Adrenal gland (tissue), 5 donors: ENCODE measurements at regions not wholly inside any gene's neighbourhood (a gene's known extent, or its start where the extent isn't known, plus 50 kb on each side); places are given as distances from the start of the nearest gene placed in this dataset.

Source experiments
- POLR2A ChIP-seq, 2 donors: fragments of 450-650 bp; IDR thresholded peaks; one replicate each; pipeline ENCODE4 v1.6.1; 2017; ENCODE audit warnings: antibody characterized with exemption in 2 of 2, mild to moderate bottlenecking in 2 of 2, moderate library complexity in 1 of 2
- TF ChIP-seq, protein P1 (sequence below), 6 experiments: fragments of 450-650 bp in 4 of 6; fragments of 200-600 bp in 2 of 6; sonication (generic) in 1 of 6; IDR thresholded peaks; 1 replicate in 5 of 6; 2 replicates in 1 of 6; pipeline versions ENCODE4 v1.5.1 to v1.8.0; 2016 to 2021; ENCODE audit warnings: antibody characterized with exemption in 6 of 6, mild to moderate bottlenecking in 2 of 6, moderate library complexity in 1 of 6
- donor health status: DM: no; HTN: no; CAD: no.

GRCh38 chr6:8322659-8323058 lies 112.7 kb downstream of the SLC35B3 start:
- TF ChIP-seq, protein P1, sequence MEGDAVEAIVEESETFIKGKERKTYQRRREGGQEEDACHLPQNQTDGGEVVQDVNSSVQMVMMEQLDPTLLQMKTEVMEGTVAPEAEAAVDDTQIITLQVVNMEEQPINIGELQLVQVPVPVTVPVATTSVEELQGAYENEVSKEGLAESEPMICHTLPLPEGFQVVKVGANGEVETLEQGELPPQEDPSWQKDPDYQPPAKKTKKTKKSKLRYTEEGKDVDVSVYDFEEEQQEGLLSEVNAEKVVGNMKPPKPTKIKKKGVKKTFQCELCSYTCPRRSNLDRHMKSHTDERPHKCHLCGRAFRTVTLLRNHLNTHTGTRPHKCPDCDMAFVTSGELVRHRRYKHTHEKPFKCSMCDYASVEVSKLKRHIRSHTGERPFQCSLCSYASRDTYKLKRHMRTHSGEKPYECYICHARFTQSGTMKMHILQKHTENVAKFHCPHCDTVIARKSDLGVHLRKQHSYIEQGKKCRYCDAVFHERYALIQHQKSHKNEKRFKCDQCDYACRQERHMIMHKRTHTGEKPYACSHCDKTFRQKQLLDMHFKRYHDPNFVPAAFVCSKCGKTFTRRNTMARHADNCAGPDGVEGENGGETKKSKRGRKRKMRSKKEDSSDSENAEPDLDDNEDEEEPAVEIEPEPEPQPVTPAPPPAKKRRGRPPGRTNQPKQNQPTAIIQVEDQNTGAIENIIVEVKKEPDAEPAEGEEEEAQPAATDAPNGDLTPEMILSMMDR (IDR thresholded peaks at IDR 0.05) = no peak
- no peak for TF ChIP-seq POLR2A (IDR thresholded peaks at IDR 0.05)
